ENCODE measurements at regions not wholly inside any gene's neighbourhood (a gene's known extent, or its start where the extent isn't known, plus 50 kb on each side); places are given as distances from the start of the nearest gene placed in this dataset.

DNA sequence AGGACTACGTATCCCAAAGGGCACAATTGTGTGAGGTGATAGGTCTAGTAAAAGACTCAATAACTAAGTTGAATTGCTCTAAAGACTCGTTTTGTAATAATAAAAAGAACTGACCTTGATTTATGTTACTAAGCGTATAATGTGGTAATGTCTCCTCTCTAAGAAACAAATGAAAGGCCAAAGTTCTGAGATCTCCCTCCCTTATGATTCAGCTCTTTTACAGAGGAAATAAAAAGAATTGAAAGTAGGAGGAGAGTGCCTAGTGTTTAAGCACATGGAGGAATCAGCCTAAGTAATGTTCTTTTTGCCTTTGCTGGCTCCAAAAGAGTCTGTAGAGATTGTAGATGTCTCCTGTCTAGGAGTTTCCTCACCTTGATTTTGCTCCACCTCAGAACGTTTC is 98.0 kb downstream of the ARL4A start:
- DNase-seq = no peak

DNA sequence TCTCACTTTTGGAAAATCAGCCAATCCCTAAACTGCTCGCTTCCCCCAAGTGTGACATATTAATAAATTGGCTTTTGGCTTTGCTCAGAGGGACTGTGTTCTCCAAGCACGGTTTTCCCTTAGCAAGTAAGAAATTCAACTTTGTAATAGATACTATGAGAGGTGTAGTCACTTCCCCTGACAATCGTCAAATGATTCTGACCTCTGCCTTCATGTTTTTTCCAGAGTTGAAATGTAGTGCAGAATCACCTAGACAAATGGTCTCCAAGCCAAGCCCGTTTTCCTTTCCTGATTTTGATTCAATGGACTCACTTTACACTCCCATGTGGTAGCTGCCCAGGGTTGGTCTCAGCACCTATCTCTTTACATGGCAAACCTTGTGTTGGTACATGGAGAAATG is 99.1 kb downstream of the ARL4A start:
- no peak for DNase-seq

DNA sequence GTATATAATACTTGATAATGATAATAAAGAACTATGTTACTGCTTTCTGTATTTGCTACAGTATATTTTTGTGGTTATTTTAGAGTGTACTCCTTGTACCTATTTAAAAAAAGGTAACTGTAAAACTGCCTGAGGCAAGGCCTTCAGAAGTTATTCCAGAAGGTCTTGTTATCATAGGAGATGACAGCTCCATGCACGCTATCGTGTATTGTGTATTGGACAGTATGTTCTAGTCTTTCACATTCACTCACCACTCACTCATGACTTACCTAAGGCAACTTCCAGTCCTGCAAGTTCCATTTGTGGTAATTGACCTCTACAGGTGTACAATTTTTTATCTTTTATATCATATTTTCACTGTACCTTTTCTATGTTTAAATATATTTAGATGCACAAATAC is 100.7 kb downstream of the ARL4A start:
- DNase-seq = no peak

- no peak for DNase-seq
These were observed 101.2 kb downstream of the ARL4A start for GRCh38 chr7:12788591-12788990.

- DNase-seq = no peak
These were observed 107.4 kb downstream of the ARL4A start for GRCh38 chr7:12794722-12795302.

- no peak for DNase-seq
These were observed 109.1 kb downstream of the ARL4A start for GRCh38 chr7:12796397-12797127.

DNA sequence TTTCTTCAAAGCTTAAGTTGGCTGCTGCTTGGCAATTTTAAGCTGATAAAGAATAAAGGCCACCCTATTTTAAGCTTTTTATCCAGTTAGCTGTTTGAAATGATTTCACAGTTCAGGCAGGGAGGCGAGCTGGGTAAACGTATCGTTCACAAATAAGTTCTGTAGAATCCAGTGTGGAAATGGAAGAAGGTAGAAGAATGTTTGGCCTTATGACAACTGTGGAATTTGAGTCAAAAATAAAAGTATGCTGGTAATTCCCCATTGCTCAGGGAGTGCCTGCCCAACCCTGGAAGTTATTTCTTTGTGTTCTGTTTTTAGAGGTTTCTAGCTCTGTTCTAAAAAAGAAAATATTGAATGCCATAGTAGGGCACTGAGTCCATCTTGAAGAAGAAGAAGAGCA is 113.1 kb downstream of the ARL4A start:
- no peak for DNase-seq

DNA sequence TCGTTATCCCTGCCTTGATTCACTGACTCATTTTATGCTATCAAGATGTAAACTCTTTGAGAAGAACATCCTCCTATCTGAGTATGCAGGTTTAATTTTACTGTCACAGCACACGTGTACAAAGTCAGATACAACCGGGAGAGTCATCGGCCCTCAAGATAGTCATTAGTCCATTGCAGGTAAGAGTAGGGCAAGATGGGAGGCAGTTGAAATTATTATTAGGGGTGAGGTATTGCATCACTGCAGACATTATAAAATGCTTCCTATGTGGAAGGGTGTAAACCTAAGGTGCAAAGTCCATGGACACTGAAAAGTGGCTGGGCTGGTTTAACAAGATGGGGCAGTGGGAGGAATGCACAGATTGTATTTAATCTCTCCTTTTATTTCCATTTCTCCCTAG is 113.7 kb downstream of the ARL4A start:
- DNase-seq = no peak

DNA sequence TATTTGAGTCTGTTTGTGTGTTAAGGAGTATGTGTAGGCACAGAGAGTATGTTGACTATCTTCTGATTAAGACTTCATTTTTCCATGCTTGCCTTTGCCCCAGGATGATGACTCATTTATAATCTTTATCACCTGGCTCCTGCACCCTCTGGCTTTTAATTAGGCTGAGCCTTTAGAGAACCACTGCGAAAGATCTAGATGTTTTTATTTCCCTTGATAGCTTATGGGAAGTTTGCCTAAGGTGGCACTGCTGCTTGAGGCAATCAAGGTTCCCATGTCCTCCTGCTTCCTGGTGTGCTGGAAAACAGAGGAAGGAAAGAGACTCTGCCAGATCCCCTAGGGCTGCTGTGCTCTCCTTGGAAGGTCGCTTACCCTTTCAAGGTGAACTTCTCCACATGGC is 114.6 kb downstream of the ARL4A start:
- no peak for DNase-seq

DNA sequence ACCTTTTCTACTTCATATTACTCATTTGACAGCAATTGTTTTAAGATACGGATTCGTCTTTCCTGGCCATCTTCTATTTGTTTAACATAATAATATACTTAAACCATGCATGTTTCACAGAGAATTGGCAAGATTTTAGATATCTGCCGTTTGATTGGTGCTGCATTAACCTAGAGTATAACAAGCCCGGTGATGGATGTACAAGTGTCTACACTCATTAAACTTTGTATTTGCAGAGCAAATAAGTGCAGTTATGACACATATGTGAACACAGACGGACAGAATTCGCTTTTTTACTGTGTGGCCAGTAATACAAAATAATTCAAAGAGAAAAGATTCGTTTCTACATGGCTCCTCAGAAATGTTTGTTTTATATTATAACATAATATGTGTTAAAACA is 116.1 kb downstream of the ARL4A start:
- no peak for DNase-seq

- no peak for DNase-seq
These were observed 118.1 kb downstream of the ARL4A start for GRCh38 chr7:12805518-12805928.

DNA sequence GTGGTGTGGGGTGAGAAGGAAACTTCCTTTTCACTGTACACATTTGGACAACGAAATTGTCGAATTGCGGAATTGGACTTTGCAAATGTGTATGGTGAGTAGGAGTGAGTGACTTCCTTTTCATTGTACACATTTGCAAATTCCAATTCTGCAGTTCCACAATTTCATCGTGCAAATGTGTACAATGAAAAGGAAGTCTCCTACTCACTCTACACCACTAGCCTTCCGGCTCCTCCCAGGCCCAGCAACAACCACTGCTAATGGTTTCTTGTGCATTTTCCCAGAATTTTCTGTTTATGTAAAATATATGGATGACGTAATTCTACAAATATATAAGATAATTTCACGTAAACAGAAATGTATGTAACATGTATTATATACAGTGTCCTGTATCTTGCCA is 118.5 kb downstream of the ARL4A start:
- peak; percentile 93 for DNase-seq

DNA sequence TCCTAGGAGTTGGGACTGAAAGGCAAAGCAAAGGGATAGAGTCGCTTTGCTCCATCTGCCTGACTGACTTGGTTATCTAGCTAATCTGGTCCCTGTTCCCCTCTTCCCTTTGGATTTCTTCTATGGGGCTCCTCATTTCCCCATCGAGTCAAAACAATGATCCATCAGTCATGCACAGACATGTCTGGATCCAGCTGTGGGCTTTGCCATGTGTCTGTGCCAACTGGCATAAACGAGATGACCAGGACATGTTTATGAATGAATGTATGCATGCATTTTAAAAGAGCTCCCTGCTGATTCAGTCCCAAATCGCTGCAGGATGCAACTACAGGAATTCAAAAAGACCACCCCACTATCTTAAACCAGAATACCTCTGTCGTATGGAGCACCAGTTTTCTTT is 122.0 kb downstream of the ARL4A start:
- DNase-seq = no peak

- no peak for DNase-seq
These were observed 124.7 kb downstream of the ARL4A start for GRCh38 chr7:12812111-12812510.

DNA sequence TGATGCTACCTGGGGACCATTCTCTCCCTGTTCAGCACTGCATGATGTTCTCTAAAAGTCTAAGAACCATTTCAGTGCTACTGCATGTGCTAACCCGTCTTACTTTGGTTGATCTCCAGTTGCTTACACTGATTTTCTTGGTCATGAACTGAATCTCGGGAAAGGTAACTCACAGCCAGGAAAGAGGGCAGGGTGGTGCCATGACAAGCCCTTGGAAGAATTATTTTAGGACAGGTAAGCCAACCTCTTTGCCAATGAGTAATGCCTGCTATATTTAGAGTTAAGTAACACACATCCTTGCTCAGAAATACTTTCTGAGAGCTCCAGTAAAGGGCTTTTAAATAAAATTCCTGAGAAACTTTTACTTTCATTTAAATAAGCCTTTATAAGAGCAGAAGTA is 126.7 kb downstream of the ARL4A start:
- DNase-seq = no peak

- DNase-seq = peak; percentile 11
These were observed 127.4 kb downstream of the ARL4A start for GRCh38 chr7:12814828-12815227.

DNA sequence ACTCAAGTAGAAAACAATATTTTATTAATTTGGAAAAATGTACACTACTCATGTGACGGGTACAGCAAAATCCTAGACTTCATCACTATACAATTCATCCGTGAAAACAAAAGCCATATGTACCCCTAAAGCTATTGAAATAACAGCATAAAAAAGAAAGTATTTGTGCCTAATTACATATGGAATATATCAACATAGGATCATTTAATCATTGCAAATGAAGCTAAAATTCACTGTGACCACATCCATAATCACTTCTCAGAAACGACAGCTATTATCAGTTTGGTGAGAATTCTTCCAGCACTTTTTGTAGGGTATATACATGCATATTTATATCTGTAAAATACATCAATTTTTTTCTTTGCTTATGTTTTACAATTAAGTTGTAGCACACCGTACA is 128.0 kb downstream of the ARL4A start:
- DNase-seq = no peak

GRCh38 chr7:12815871-12816270 is 128.4 kb downstream of the ARL4A start:
- no peak for DNase-seq

DNA sequence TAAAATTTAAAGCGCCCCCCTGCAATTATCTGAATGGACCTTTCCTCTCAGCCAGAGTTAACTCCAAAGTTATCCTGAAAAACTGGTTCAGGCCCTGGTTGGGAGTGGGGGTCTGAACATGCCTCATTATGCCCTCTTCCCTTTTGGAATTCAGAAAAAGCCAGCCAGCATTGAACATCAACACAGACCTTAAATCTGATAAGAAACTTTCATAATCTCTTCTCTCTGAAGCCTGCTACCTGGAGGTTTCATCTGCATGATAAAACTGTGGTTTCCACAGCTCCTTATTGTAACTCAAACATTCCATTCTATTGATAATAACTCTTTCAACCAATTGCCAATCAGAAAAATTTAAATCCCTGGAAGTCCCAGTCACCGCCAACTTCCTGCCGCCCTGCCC is 133.3 kb downstream of the ARL4A start:
- no peak for DNase-seq

- no peak for DNase-seq
These were observed 134.3 kb downstream of the ARL4A start for GRCh38 chr7:12821746-12822145.

DNA sequence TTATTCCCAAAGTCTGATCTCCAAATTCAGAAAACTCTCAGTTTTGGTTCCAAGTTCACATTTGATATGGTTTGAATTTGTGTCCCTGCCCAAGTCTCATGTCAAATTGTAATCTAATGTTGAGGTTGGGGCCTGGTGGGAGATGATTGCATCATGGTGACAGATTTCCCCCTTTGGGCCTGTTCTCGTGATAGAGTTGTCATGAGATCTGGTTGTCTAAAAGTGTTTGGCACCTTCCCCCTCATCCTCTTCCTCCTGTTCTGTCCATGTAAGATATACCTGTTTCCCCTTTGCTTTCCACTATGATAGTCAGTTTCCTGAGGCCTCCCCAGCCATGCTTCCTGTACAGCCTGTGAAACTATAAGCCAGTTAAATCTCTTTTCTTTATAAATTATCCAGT is 138.6 kb downstream of the ARL4A start:
- DNase-seq = no peak

GRCh38 chr7:12827219-12827821 is 139.9 kb downstream of the ARL4A start:
- no peak for DNase-seq

- DNase-seq = no peak
These were observed 140.5 kb downstream of the ARL4A start for GRCh38 chr7:12827920-12828319.

GRCh38 chr7:12831024-12831423 is 143.6 kb downstream of the ARL4A start:
- DNase-seq = no peak

DNA sequence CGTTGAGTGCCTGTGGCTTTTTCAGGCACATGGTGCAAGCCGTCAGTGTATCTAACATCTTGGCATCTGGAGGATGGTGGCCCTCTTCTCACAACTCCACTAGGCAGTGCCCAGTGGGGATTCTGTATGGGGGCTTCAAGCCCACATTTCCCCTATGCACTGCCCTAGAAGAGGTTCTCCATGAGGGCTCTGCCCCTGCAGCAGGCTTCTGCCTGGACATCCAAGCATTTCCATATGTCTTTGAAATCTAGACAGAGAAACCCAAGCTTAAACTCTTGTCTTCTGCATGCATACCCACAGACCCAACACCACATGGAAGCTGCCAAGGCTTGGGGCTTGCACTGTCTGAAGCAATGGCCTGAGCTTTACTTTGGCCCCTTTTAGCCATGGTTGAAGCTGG is 146.4 kb downstream of the ARL4A start:
- no peak for DNase-seq

All from inflammatory macrophage treated with lipopolysaccharide for 4 hours (primary cell).